ENCODE measurements at regions not wholly inside any gene's neighbourhood (a gene's known extent, or its start where the extent isn't known, plus 50 kb on each side); places are given as distances from the start of the nearest gene placed in this dataset.

GRCh38 chr3:106765342-106765741 lies 611.9 kb upstream of the CCDC54 start:
- ATAC-seq (ENCODE audit: low read depth) (no peak), DNase-seq (no peak)
- ChIA-PET POLR2A (no interaction called here), CTCF (no interaction called here)
- no peak overlapping the region for H3K4me3 Mint-ChIP-seq
- no peaks in the 10 kb centered on the region for H3K36me3 Mint-ChIP-seq (ENCODE audit: low read depth)
- H3K4me1 Mint-ChIP-seq = no peaks in the 10 kb centered on the region
- no peaks in the 10 kb centered on the region for H3K27me3 Mint-ChIP-seq
- intact Hi-C loops (cut with micrococcal nuclease) = no loop called here
- H3K9me3 Mint-ChIP-seq = no peaks in the 10 kb centered on the region
- TF ChIP-seq CTCF (IDR thresholded peaks at IDR 0.05) = no peak
- H3K27ac Mint-ChIP-seq = no peak overlapping the region

GRCh38 chr3:106768941-106769480 lies 608.2 kb upstream of the CCDC54 start:
- H3K9me3 Mint-ChIP-seq = no peaks in the 10 kb centered on the region
- no peak overlapping the region for H3K27ac Mint-ChIP-seq
- intact Hi-C loops (cut with micrococcal nuclease) = no loop called here
- ChIA-PET POLR2A (no interaction called here), CTCF (no interaction called here)
- no peak for TF ChIP-seq CTCF (IDR thresholded peaks at IDR 0.05)
- H3K4me1 Mint-ChIP-seq = no peaks in the 10 kb centered on the region
- no peaks in the 10 kb centered on the region for H3K36me3 Mint-ChIP-seq (ENCODE audit: low read depth)
- H3K4me3 Mint-ChIP-seq = no peak overlapping the region
- DNase-seq = no peak
- no peaks in the 10 kb centered on the region for H3K27me3 Mint-ChIP-seq
- ATAC-seq (ENCODE audit: low read depth) = no peak

- ChIA-PET POLR2A (no interaction called here), CTCF (no interaction called here)
- intact Hi-C loops (cut with micrococcal nuclease) = no loop called here
- H3K4me3 Mint-ChIP-seq = no peak overlapping the region
- ATAC-seq (ENCODE audit: low read depth) (no peak), DNase-seq (no peak)
- H3K4me1 Mint-ChIP-seq = no peaks in the 10 kb centered on the region
- H3K27me3 Mint-ChIP-seq = no peaks in the 10 kb centered on the region
- H3K36me3 Mint-ChIP-seq (ENCODE audit: low read depth) = no peaks in the 10 kb centered on the region
- no peaks in the 10 kb centered on the region for H3K9me3 Mint-ChIP-seq
- no peak for TF ChIP-seq CTCF (IDR thresholded peaks at IDR 0.05)
- no peak overlapping the region for H3K27ac Mint-ChIP-seq
These were observed 603.4 kb upstream of the CCDC54 start for GRCh38 chr3:106773795-106774194.

- ChIA-PET POLR2A (no interaction called here), CTCF (no interaction called here)
- no peak overlapping the region for H3K4me3 Mint-ChIP-seq
- intact Hi-C loops (cut with micrococcal nuclease) = no loop called here
- DNase-seq (no peak), ATAC-seq (ENCODE audit: low read depth) (no peak)
- no peaks in the 10 kb centered on the region for H3K36me3 Mint-ChIP-seq (ENCODE audit: low read depth)
- H3K27ac Mint-ChIP-seq = no peak overlapping the region
- H3K4me1 Mint-ChIP-seq = no peaks in the 10 kb centered on the region
- H3K9me3 Mint-ChIP-seq = no peaks in the 10 kb centered on the region
- TF ChIP-seq CTCF (IDR thresholded peaks at IDR 0.05) = no peak
- no peaks in the 10 kb centered on the region for H3K27me3 Mint-ChIP-seq
These were observed 594.0 kb upstream of the CCDC54 start for GRCh38 chr3:106783231-106783630.

- no peak for ATAC-seq (ENCODE audit: low read depth)
- Mint-ChIP-seq H3K27ac (no peak overlapping the region), H3K4me3 (no peak overlapping the region), H3K4me1 (no peaks in the 10 kb centered on the region), H3K36me3 (ENCODE audit: low read depth) (no peaks in the 10 kb centered on the region), H3K9me3 (no peaks in the 10 kb centered on the region), H3K27me3 (no peaks in the 10 kb centered on the region)
- intact Hi-C loops (cut with micrococcal nuclease) = no loop called here
- no peak for DNase-seq
- ChIA-PET POLR2A (no interaction called here), CTCF (no interaction called here)
- no peak for TF ChIP-seq CTCF (IDR thresholded peaks at IDR 0.05)
These were observed 588.0 kb upstream of the CCDC54 start for GRCh38 chr3:106789276-106789675.

All from activated B cell treated with CpG ODN at 0.5 μM for 24 hours (primary cell).